ENCODE measurements at regions not wholly inside any gene's neighbourhood (a gene's known extent, or its start where the extent isn't known, plus 50 kb on each side); places are given as distances from the start of the nearest gene placed in this dataset.

DNA sequence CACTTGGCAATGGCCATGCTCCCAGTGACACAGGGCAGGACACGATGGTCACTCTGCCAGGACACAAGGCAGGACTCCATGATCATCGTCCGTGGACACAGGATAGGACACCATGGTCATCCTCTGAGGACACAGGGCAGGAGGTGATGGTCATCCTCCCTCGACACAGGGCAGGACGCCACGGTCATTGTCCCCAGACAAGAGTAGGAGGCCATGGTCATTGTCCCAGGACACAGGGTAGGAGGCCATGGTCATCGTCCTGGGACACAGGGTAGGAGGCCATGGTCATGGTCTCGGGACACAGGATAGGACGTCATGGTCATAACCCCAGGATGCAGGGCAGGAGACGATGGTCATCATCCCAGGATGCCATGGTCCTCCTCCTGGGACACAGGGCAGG, 289.2 kb downstream of the TCERG1L start:
- CTCF ChIA-PET, result no interaction called here
- TF ChIP-seq RARB (CRISPR knock-in tag; IDR thresholded peaks at IDR 0.05) (no peak), FOSL2 (IDR thresholded peaks at IDR 0.05) (no peak), FOSL2 (CRISPR knock-in tag; IDR thresholded peaks at IDR 0.05) (no peak), GATA3 (IDR thresholded peaks at IDR 0.05; ENCODE audit: borderline replicate concordance) (no peak), ZNF302 (CRISPR knock-in tag; IDR thresholded peaks at IDR 0.05) (no peak), PHF8 (IDR thresholded peaks at IDR 0.05; ENCODE audit: borderline replicate concordance, low read depth) (no peak), EP300 (IDR thresholded peaks at IDR 0.05) (no peak), SMC3 (IDR thresholded peaks at IDR 0.05) (no peak), ZSCAN20 (CRISPR knock-in tag; IDR thresholded peaks at IDR 0.05) (no peak), NR3C1 (IDR thresholded peaks at IDR 0.05) (no peak), EHMT2 (IDR thresholded peaks at IDR 0.05; ENCODE audit: low read depth) (no peak)
- TF ChIP-seq, protein P1, sequence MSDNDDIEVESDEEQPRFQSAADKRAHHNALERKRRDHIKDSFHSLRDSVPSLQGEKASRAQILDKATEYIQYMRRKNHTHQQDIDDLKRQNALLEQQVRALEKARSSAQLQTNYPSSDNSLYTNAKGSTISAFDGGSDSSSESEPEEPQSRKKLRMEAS (IDR thresholded peaks at IDR 0.05), result no peak
- TF ChIP-seq, protein P2, sequence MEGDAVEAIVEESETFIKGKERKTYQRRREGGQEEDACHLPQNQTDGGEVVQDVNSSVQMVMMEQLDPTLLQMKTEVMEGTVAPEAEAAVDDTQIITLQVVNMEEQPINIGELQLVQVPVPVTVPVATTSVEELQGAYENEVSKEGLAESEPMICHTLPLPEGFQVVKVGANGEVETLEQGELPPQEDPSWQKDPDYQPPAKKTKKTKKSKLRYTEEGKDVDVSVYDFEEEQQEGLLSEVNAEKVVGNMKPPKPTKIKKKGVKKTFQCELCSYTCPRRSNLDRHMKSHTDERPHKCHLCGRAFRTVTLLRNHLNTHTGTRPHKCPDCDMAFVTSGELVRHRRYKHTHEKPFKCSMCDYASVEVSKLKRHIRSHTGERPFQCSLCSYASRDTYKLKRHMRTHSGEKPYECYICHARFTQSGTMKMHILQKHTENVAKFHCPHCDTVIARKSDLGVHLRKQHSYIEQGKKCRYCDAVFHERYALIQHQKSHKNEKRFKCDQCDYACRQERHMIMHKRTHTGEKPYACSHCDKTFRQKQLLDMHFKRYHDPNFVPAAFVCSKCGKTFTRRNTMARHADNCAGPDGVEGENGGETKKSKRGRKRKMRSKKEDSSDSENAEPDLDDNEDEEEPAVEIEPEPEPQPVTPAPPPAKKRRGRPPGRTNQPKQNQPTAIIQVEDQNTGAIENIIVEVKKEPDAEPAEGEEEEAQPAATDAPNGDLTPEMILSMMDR (IDR thresholded peaks at IDR 0.05), result no peak
- Histone ChIP-seq H3K4me2 (no peak overlapping the region), H3K4me1 (no peaks in the 10 kb centered on the region), H3K9me3 (no peaks in the 10 kb centered on the region), H3K27ac (no peak overlapping the region), H3K4me3 (no peak overlapping the region)
- WGBS (ENCODE audit: missing lambda C conversion rate), result 4% methylated on average over 10 of the region's 10 CpGs
- DNase-seq (ENCODE audit: low read depth in 1 of 2, low spot score in 1 of 2) (no peak), ATAC-seq (no peak), FAIRE-seq (no peak)
- POLR2A ChIA-PET, result no interaction called here

DNA sequence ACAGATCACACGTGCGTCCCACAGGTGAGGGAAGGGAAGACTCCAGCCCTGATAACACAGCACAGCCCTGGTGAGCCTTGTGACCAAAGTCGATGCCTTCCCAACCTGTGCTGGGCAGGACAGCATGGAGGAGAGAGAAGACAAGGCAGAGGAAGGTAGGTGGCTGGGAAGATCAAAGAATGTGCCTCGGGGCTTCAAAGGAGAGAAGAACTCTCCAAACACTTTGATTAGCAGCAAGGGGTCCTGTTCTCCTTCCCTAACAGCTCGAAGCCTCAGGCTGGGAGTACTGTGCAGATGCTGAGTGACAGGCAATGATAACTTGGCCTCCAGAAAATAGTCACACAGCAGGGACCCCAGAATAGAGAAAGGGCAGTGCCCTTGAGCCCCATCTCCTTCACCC, 288.5 kb downstream of the TCERG1L start:
- Histone ChIP-seq H3K4me1 (no peaks in the 10 kb centered on the region), H3K4me2 (no peak overlapping the region), H3K27ac (no peak overlapping the region), H3K4me3 (no peak overlapping the region), H3K9me3 (no peaks in the 10 kb centered on the region)
- ATAC-seq (no peak), DNase-seq (ENCODE audit: low read depth in 1 of 2, low spot score in 1 of 2) (no peak), FAIRE-seq (no peak)
- ChIA-PET POLR2A (no interaction called here), CTCF (no interaction called here)
- 8% methylated on average over 5 of the region's 5 CpGs for WGBS (ENCODE audit: missing lambda C conversion rate)
- TF ChIP-seq CEBPB (IDR thresholded peaks at IDR 0.05) (no peak), RCOR1 (IDR thresholded peaks at IDR 0.05; ENCODE audit: low read depth, low read length) (no peak), SMC3 (IDR thresholded peaks at IDR 0.05) (no peak), HOXB13 (CRISPR knock-in tag; IDR thresholded peaks at IDR 0.05; ENCODE audit: low read depth) (no peak)

DNA sequence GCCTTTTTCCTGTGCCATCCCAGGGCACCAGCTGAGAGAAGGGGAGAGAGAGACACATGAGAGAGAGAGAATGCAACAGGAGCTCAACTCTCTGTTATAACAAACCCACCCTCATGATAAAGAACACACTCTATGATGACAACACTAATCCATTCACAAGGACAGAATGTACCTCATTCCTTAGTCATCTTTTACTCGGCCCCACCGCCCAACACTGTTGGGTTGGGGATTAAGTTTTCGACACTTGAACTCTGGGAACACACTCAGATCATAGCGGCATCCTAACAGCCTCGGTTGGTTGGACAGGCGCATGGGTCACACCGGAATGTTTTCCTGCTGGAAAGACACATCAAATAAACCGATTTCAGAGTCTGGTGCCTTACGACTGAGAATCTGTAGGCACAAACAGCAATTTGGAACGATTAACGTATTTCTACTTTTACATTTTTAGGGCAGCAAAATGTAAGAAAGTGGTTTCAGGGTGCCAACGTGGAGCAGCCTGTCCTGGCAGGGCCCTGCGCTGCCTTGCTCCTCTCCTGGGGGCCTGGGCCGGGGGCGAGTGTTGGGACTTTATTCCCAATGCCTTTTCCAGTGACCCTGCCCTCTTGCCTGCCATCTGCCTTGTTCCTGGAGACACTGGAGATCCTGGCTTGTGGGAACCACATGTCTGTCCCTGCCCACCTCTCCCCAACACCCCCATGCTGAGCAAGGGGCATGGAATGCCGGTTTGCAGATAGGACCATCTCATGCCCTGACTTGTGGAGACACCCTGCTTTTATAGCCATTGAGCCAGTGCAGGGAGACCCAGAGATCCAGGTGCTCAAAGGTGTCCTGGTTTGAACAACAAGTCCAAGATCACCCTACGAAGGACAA, 287.0 kb downstream of the TCERG1L start:
- H3K9me3 ChIP-seq, result no peaks in the 10 kb centered on the region
- ChIA-PET POLR2A (no interaction called here), CTCF (no interaction called here)
- no peak overlapping the region for H3K4me2 ChIP-seq
- FAIRE-seq (no peak), DNase-seq (ENCODE audit: low read depth in 1 of 2, low spot score in 1 of 2) (no peak), ATAC-seq (no peak)
- H3K4me3 ChIP-seq, result no peak overlapping the region
- WGBS (ENCODE audit: missing lambda C conversion rate), result 7% methylated on average over 16 of the region's 17 CpGs
- no peak overlapping the region for H3K27ac ChIP-seq
- H3K4me1 ChIP-seq, result no peaks in the 10 kb centered on the region
- TF ChIP-seq, protein P3, sequence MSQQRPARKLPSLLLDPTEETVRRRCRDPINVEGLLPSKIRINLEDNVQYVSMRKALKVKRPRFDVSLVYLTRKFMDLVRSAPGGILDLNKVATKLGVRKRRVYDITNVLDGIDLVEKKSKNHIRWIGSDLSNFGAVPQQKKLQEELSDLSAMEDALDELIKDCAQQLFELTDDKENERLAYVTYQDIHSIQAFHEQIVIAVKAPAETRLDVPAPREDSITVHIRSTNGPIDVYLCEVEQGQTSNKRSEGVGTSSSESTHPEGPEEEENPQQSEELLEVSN (IDR thresholded peaks at IDR 0.05; ENCODE audit: borderline replicate concordance, low read depth), result no peak

DNA sequence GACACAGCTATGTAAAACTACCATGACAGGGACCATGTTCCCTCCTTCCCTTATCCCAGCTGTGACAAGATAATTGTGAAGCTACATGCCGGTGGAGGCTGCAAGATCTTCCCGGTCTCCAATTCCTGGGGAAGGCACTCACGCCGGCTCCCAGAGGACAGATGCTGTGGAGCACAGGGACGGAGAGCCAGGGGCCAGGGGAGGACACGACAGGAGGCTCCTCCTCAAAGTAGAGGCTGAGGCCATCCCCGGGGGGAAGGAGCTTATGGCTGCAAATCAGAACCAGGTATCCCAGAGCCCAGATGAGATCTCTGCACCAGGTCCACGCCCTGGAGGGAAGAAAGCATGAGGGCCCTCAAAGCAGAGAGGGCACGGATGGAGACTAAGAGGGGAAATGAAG, 286.2 kb downstream of the TCERG1L start:
- Histone ChIP-seq H3K4me1 (no peaks in the 10 kb centered on the region), H3K27ac (no peak overlapping the region), H3K9me3 (no peaks in the 10 kb centered on the region), H3K4me3 (no peak overlapping the region), H3K4me2 (no peak overlapping the region)
- ChIA-PET POLR2A (no interaction called here), CTCF (no interaction called here)
- ATAC-seq, result no peak
- TF ChIP-seq CBX2 (IDR thresholded peaks at IDR 0.05; ENCODE audit: borderline replicate concordance, low read depth) (no peak), EP300 (IDR thresholded peaks at IDR 0.05) (no peak), SREBF2 (IDR thresholded peaks at IDR 0.05) (no peak), MAFK (IDR thresholded peaks at IDR 0.05; ENCODE audit: partially characterized antibody) (no peak), RARB (CRISPR knock-in tag; IDR thresholded peaks at IDR 0.05) (no peak), NFE2L2 (conservative IDR thresholded peaks at IDR 0.05; ENCODE audit: low read length) (no peak), RAD21 (conservative IDR thresholded peaks at IDR 0.05 in 1 of 2, IDR thresholded peaks at IDR 0.05 in 1 of 2) (no peak), HEYL (CRISPR knock-in tag; IDR thresholded peaks at IDR 0.05) (no peak), RCOR1 (IDR thresholded peaks at IDR 0.05; ENCODE audit: low read depth, low read length) (no peak), CBX8 (IDR thresholded peaks at IDR 0.05) (no peak), FOSB (CRISPR knock-in tag; IDR thresholded peaks at IDR 0.05) (no peak), ZFP36 (IDR thresholded peaks at IDR 0.05; ENCODE audit: borderline replicate concordance, partially characterized antibody) (no peak), TP53 (CRISPR knock-in tag; IDR thresholded peaks at IDR 0.05) (no peak), PHF8 (IDR thresholded peaks at IDR 0.05; ENCODE audit: borderline replicate concordance, low read depth) (no peak), RFX5 (IDR thresholded peaks at IDR 0.05) (no peak), KDM5A (IDR thresholded peaks at IDR 0.05) (no peak)
- TF ChIP-seq, protein P4, sequence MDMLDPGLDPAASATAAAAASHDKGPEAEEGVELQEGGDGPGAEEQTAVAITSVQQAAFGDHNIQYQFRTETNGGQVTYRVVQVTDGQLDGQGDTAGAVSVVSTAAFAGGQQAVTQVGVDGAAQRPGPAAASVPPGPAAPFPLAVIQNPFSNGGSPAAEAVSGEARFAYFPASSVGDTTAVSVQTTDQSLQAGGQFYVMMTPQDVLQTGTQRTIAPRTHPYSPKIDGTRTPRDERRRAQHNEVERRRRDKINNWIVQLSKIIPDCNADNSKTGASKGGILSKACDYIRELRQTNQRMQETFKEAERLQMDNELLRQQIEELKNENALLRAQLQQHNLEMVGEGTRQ (IDR thresholded peaks at IDR 0.05), result no peak
- FAIRE-seq, result no peak
- DNase-seq (ENCODE audit: low read depth in 1 of 2, low spot score in 1 of 2), result no peak
- WGBS (ENCODE audit: missing lambda C conversion rate), result 5% methylated on average over 2 of the region's 9 CpGs

All from A549 (cell line).